ENCODE measurements at regions not wholly inside any gene's neighbourhood (a gene's known extent, or its start where the extent isn't known, plus 50 kb on each side); places are given as distances from the start of the nearest gene placed in this dataset.
A peak's percentile ranks its signal among the peaks of the same experiment; 100 is the strongest.

- no TSS peak for BruUV-seq (replicated peaks)
- H3K27me3 ChIP-seq (ENCODE audit: control insufficient read depth, insufficient read depth, low read length): no peaks in the 10 kb centered on the region
- H3K27ac ChIP-seq (ENCODE audit: low read length): no peak overlapping the region
- H3K4me1 ChIP-seq (ENCODE audit: control insufficient read depth, insufficient read depth, low read length): no peaks in the 10 kb centered on the region
- intact Hi-C loops (cut with micrococcal nuclease; ENCODE audit: unreplicated experiment) (loop anchor here (10.0 kb wide), 1 partner anchor 185 kb away; no protein-coding TSS in a partner anchor), in situ Hi-C loops (cut with HindIII; ENCODE audit: low pct_unique_long_range_greater_than_20kb, low sequenced_read_pairs) (no loop called here)
- POLR2A ChIA-PET: no interaction called here
- ATAC-seq: no peak
- CTCF ChIA-PET: no interaction called here
- no peak overlapping the region for H3K4me3 ChIP-seq (ENCODE audit: low read depth in 2 of 2, low read length in 2 of 2)
- H3K9me3 ChIP-seq (ENCODE audit: control insufficient read depth, insufficient read depth, low read depth, low read length): no peaks in the 10 kb centered on the region
- TF ChIP-seq CTCF (IDR thresholded peaks at IDR 0.05) (no peak), SIN3A (IDR thresholded peaks at IDR 0.05; ENCODE audit: borderline replicate concordance, insufficient read depth, low read depth, low read length) (no peak), REST (IDR thresholded peaks at IDR 0.05; ENCODE audit: insufficient read depth in 1 of 2, low read depth in 2 of 2, low read length in 1 of 2) (no peak), TCF7L2 (IDR thresholded peaks at IDR 0.05; ENCODE audit: low read depth, low read length) (no peak), POLR2AphosphoS5 (IDR thresholded peaks at IDR 0.05; ENCODE audit: low read depth, low read length) (no peak)
- no peak for DNase-seq (ENCODE audit: low read depth, low spot score)
- H3K36me3 ChIP-seq (ENCODE audit: control insufficient read depth, insufficient read depth, low read length): no peaks in the 10 kb centered on the region
Observed at GRCh38 chr4:111849746-111850284, 295.4 kb upstream of the FAM241A start.

DNA sequence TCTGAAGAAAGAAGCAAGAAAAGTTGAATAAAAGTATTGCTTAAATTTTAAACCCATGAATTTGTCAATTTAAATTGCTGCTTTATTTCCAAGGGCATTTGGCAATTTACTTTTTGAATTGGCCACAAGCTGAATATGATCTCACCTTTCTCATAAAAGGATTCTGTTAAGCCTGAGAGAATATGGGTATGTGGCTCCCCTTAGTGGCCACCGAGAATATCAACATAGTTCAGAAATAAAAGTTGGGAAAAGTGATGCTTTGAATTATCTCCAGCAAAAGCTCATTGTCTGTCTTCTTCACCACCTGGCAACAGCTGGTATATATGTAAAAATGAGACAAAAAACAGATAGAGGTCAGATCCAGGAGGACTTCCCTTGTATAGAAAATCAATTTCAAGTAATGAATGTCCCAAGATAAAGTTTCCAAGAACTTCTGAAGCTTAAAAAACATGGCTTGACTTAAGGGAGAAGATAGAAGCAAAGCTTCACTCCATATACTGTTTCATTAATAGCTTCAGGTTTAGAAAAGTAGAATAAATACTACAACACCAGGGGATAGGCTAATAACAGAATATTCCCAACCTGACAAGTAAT, 290.7 kb upstream of the FAM241A start:
- in situ Hi-C loops (cut with HindIII; ENCODE audit: low pct_unique_long_range_greater_than_20kb, low sequenced_read_pairs): no loop called here

More for the DNA sequence above, 290.7 kb upstream of the FAM241A start:
- ChIA-PET POLR2A (no interaction called here), CTCF (interaction anchor here (0.6 to 1.0 kb wide), 2 partner anchors 83 to 177 kb away, joined by 3 read pairs; no protein-coding TSS in a partner anchor)
- intact Hi-C loops (cut with micrococcal nuclease; ENCODE audit: unreplicated experiment): loop anchor here (1.0 to 10.0 kb wide), 2 partner anchors 180 to 212 kb away; no protein-coding TSS in a partner anchor
- peak; percentile 8 for DNase-seq (ENCODE audit: low read depth, low spot score)
- ATAC-seq: no peak
- H3K27me3 ChIP-seq (ENCODE audit: control insufficient read depth, insufficient read depth, low read length): no peaks in the 10 kb centered on the region
- H3K4me1 ChIP-seq (ENCODE audit: control insufficient read depth, insufficient read depth, low read length): no peaks in the 10 kb centered on the region
- no TSS peak for BruUV-seq (replicated peaks)
- no peaks in the 10 kb centered on the region for H3K36me3 ChIP-seq (ENCODE audit: control insufficient read depth, insufficient read depth, low read length)
- H3K4me3 ChIP-seq (ENCODE audit: low read depth in 2 of 2, low read length in 2 of 2): no peak overlapping the region
- TF ChIP-seq SIN3A (IDR thresholded peaks at IDR 0.05; ENCODE audit: borderline replicate concordance, insufficient read depth, low read depth, low read length) (no peak), CTCF (IDR thresholded peaks at IDR 0.05) (peak; percentile 61; the same call in 1 of the 2 replicates)
- no peak overlapping the region for H3K27ac ChIP-seq (ENCODE audit: low read length)
- H3K9me3 ChIP-seq (ENCODE audit: control insufficient read depth, insufficient read depth, low read depth, low read length): no peaks in the 10 kb centered on the region
